WTC11 (cell line): ENCODE measurements at regions not wholly inside any gene's neighbourhood (a gene's known extent, or its start where the extent isn't known, plus 50 kb on each side); places are given as distances from the start of the nearest gene placed in this dataset.

Experiments used
- TEAD1 ChIP-seq: sonication (generic); formaldehyde crosslinking; IDR thresholded peaks from 2 replicates; pipeline ENCODE4 v1.8.0; 2022; ENCODE audit warnings: mild to moderate bottlenecking, missing genetic modification reagents
- TF ChIP-seq, protein P1 (sequence below): fragments of 200-600 bp; IDR thresholded peaks from 2 replicates; pipeline ENCODE4 v1.8.0; 2022; ENCODE audit warnings: antibody characterized with exemption
- TF ChIP-seq, protein P2 (sequence below): sonication (generic); formaldehyde crosslinking; conservative IDR thresholded peaks from 2 replicates; pipeline ENCODE4 v1.8.1; 2022; ENCODE audit warnings: mild to moderate bottlenecking, missing genetic modification reagents
- TF ChIP-seq, protein P3 (sequence below): sonication (generic); formaldehyde crosslinking; IDR thresholded peaks from 2 replicates; pipeline ENCODE4 v1.8.1; 2022; ENCODE audit warnings: missing genetic modification reagents, borderline replicate concordance
- TF ChIP-seq, protein P4 (sequence below): sonication (generic); formaldehyde crosslinking; IDR thresholded peaks from 2 replicates; pipeline ENCODE4 v1.8.1; 2023; ENCODE audit warnings: mild to moderate bottlenecking, missing genetic modification reagents
- TF ChIP-seq, protein P5 (sequence below): sonication (generic); formaldehyde crosslinking; IDR thresholded peaks from 2 replicates; pipeline ENCODE4 v1.8.0; 2022; ENCODE audit warnings: mild to moderate bottlenecking, missing genetic modification reagents
- TF ChIP-seq, protein P6 (sequence below): sonication (generic); formaldehyde crosslinking; conservative IDR thresholded peaks from 2 replicates; pipeline ENCODE4 v1.8.1; 2023; ENCODE audit warnings: mild to moderate bottlenecking, low read depth, missing genetic modification reagents, moderate library complexity

DNA sequence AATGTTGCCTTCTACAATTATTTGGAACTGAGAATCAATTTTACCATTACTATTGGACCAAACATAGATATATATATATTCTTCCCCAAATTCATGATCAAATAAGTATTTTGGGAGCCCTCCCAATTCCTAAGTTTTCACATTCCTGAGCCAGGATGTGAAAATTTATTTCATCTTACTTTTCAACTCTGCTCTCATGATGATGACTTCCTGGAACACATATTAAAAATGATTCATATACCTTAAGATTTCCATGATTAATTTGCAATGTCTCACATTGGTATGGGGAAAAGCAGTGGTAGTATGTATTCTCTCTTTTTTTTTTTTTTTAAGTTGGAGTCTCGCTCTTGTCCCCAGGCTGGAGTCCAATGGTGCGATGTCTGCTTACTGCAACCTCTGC is 596.1 kb upstream of the ZEB2 start:
- TF ChIP-seq, protein P1, sequence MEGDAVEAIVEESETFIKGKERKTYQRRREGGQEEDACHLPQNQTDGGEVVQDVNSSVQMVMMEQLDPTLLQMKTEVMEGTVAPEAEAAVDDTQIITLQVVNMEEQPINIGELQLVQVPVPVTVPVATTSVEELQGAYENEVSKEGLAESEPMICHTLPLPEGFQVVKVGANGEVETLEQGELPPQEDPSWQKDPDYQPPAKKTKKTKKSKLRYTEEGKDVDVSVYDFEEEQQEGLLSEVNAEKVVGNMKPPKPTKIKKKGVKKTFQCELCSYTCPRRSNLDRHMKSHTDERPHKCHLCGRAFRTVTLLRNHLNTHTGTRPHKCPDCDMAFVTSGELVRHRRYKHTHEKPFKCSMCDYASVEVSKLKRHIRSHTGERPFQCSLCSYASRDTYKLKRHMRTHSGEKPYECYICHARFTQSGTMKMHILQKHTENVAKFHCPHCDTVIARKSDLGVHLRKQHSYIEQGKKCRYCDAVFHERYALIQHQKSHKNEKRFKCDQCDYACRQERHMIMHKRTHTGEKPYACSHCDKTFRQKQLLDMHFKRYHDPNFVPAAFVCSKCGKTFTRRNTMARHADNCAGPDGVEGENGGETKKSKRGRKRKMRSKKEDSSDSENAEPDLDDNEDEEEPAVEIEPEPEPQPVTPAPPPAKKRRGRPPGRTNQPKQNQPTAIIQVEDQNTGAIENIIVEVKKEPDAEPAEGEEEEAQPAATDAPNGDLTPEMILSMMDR = no peak
- TF ChIP-seq, protein P2, sequence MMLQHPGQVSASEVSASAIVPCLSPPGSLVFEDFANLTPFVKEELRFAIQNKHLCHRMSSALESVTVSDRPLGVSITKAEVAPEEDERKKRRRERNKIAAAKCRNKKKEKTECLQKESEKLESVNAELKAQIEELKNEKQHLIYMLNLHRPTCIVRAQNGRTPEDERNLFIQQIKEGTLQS (CRISPR knock-in tag) = no peak
- TF ChIP-seq, protein P3, sequence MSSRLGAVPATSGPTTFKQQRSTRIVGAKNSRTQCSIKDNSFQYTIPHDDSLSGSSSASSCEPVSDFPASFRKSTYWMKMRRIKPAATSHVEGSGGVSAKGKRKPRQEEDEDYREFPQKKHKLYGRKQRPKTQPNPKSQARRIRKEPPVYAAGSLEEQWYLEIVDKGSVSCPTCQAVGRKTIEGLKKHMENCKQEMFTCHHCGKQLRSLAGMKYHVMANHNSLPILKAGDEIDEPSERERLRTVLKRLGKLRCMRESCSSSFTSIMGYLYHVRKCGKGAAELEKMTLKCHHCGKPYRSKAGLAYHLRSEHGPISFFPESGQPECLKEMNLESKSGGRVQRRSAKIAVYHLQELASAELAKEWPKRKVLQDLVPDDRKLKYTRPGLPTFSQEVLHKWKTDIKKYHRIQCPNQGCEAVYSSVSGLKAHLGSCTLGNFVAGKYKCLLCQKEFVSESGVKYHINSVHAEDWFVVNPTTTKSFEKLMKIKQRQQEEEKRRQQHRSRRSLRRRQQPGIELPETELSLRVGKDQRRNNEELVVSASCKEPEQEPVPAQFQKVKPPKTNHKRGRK (CRISPR knock-in tag) = no peak
- TF ChIP-seq TEAD1 (CRISPR knock-in tag) = no peak
- TF ChIP-seq, protein P4, sequence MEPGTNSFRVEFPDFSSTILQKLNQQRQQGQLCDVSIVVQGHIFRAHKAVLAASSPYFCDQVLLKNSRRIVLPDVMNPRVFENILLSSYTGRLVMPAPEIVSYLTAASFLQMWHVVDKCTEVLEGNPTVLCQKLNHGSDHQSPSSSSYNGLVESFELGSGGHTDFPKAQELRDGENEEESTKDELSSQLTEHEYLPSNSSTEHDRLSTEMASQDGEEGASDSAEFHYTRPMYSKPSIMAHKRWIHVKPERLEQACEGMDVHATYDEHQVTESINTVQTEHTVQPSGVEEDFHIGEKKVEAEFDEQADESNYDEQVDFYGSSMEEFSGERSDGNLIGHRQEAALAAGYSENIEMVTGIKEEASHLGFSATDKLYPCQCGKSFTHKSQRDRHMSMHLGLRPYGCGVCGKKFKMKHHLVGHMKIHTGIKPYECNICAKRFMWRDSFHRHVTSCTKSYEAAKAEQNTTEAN (CRISPR knock-in tag) = no peak
- TF ChIP-seq, protein P5, sequence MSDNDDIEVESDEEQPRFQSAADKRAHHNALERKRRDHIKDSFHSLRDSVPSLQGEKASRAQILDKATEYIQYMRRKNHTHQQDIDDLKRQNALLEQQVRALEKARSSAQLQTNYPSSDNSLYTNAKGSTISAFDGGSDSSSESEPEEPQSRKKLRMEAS = no peak
- TF ChIP-seq, protein P6, sequence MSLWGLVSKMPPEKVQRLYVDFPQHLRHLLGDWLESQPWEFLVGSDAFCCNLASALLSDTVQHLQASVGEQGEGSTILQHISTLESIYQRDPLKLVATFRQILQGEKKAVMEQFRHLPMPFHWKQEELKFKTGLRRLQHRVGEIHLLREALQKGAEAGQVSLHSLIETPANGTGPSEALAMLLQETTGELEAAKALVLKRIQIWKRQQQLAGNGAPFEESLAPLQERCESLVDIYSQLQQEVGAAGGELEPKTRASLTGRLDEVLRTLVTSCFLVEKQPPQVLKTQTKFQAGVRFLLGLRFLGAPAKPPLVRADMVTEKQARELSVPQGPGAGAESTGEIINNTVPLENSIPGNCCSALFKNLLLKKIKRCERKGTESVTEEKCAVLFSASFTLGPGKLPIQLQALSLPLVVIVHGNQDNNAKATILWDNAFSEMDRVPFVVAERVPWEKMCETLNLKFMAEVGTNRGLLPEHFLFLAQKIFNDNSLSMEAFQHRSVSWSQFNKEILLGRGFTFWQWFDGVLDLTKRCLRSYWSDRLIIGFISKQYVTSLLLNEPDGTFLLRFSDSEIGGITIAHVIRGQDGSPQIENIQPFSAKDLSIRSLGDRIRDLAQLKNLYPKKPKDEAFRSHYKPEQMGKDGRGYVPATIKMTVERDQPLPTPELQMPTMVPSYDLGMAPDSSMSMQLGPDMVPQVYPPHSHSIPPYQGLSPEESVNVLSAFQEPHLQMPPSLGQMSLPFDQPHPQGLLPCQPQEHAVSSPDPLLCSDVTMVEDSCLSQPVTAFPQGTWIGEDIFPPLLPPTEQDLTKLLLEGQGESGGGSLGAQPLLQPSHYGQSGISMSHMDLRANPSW (CRISPR knock-in tag) = no peak
